ENCODE measurements at regions not wholly inside any gene's neighbourhood (a gene's known extent, or its start where the extent isn't known, plus 50 kb on each side); places are given as distances from the start of the nearest gene placed in this dataset.

DNA sequence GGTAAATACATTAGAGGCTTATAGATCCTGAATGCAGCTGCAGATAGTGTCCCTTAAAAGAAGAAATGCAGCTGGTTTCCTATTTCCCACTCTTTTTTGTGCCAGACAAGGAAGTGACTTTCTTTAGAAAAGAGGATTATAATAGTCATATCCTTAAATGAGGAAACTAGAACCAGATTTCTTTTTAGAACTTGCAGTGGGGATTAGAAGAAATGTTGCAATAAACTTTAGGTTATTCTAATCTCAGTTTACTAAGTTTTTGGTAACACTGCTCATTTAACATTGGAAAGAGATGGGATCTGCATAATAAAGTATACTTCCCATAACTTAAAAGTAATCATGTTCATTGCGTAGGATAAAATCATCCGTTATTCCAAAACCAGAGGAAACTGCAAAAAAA lies 101.9 kb downstream of the SLIT2 start:
- no peak for DNase-seq (ENCODE audit: low read depth)

DNA sequence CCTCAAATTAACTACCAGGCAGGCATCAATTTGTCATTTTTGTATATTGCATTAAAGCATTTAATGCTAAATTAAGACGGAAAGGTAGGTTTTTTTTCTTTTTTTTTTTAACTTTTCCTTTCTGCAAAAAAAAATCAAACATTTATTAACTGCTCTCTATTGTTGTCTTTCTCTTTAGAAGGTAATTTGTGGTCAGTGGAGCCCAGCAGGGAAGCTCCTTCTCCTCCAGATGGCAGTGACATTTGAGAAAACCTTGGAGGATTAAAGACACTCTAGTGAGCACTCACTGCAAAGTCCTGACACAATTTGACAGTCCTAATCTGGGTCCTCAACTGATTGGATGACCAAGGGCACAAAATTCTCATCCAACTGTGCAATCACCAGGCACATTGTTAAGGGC lies 102.4 kb downstream of the SLIT2 start:
- no peak for DNase-seq (ENCODE audit: low read depth)

DNA sequence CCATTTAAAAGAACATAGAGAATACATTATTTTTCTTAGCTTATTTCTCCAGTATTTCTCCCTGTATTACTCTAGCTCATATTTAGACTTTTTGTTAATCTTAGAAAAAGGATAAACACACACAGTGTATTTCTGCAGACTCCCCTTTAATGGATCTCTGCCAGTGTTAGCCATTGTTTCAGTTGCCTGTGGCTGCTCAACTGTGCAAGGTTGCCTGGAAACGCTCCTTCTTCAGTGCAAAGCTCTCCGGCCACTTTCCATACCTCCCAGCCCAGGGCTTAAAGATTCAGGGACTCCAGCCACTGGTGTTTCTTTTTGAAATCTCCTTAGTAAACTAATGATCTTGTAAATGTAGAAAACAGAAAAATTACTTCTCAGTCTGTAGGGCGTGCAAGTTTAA lies 104.9 kb downstream of the SLIT2 start:
- DNase-seq (ENCODE audit: low read depth) = peak; percentile 28

DNA sequence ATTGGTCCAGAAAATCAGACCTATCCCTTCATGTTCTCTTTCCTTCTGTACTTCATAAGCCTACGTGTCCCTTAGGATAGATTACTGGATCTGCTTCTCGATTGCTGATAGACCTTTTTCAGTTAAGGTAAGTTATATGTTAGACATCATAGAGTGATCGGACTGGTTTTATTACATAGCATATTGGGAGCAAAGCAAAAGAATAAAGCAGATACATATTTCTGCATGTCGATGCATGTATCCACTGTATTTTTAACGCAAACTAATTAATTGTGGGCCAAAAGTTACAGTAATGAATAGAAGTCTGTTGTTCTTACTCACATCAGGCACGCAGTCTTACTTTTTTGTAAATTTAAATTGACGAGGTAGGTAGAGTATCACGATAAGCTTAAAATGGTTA lies 106.4 kb downstream of the SLIT2 start:
- DNase-seq (ENCODE audit: low read depth) = no peak

DNA sequence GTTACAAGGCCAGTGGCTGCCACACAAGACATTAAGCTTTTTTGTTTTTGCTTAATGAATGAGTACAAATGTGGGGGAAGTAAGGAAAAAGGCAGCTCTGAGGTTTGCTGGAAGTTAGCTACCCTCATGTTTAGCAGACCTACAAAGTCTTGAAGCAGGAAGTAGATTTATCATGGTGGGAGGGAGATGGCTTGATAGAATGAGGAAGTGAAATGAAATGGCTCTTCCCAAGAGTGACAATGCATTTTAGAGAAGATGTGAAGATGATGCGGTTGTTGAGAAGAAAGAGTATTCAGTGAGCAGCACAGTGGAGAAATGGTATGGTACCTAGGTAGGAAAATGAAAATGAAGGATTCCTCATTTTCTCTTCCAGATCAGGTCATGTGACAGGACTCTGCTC lies 108.0 kb downstream of the SLIT2 start:
- DNase-seq (ENCODE audit: low read depth) = no peak

DNA sequence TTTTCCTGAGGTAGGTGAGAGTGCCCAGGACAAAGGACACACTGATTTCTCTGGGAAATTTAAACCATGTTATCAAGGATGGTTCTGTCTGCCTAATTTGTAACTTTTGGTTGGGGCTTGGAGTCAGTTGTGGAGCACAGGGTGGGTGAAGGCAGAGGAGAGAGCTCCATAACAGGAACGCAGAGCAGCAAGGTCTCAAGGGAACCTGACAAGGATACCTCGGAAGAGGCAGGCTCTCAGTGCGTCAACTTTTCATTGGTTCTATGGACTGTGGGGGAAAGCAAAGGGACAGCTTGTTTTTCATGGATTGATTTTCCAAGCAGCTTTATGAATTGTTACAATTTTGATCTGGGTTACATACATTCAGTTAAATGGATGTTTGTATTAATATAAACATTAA lies 110.4 kb downstream of the SLIT2 start:
- DNase-seq (ENCODE audit: low read depth) = no peak

DNA sequence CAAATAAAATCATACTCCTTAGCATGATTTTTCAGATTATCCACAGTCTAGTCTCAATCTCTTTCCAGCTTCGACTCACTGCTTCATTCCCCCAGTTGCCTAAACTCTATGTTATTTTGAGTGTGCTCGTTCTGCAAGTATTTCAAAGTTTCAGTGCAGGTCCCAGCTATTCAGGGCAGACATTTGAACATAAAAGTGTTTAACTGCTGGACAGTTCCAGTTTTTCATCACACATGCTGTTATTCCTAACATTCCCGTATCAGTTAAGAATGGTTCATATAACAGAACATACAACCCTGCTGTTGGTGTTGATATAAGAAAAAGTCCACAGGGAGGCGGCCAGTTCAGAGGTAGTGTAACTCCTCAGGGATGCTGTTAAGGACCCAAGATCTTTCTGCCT lies 113.3 kb downstream of the SLIT2 start:
- DNase-seq (ENCODE audit: low read depth) = no peak

DNA sequence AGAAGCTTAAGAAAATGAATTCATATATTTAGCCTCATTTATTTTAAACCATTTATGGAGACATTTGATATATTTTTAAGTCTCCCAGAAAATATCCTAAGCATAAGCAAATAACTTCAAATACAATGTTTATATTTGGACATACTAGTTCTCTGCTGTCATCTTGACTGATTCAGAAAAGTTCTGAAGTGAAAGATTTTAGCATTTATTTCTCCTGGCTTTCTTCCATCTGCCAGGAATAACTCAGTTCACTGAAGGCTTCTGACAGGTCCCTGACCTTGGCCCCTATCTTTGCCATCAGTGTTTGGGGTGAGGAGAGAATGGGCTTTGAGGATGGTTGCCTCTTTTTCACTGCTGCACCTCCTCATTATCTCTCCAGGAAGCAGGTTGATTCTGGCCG lies 115.7 kb downstream of the SLIT2 start:
- no peak for DNase-seq (ENCODE audit: low read depth)

DNA sequence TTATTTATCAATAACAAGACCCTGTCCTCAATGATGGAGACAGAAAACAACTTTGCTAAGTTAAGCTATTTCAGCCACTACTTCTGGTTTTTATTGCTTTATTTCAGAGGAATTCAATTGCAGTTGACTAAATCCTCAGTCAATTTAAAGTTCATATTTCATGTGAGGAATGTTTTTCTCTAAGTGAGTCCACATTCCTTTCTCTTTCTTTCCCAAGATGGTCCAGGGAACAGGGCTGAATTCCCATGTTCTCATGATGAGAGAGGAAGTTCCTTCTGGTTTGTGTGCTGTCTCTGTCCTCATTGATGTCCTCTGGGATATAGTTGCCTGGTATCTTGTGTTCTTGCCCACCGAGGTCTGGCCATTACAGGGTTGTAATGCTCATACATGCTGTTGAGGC lies 117.2 kb downstream of the SLIT2 start:
- DNase-seq (ENCODE audit: low read depth) = no peak

DNA sequence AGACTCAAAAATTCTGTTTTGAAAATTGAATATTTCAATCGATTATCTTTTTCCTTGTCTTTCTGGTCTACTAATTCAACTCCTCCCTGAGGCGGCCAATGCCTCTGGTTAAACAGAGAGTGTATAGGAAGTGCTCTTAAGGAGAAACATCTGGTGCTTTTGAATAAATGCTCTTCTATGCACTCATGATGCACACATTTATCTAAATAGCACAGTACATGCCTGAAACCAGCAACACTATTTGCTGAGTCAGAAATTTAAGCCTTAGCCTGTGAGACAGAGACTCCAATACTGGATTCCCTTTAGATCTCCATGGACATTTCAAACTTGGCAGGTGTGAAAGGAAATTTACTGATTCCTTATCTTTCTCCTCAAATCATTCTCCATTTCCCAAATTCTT lies 118.6 kb downstream of the SLIT2 start:
- no peak for DNase-seq (ENCODE audit: low read depth)

DNA sequence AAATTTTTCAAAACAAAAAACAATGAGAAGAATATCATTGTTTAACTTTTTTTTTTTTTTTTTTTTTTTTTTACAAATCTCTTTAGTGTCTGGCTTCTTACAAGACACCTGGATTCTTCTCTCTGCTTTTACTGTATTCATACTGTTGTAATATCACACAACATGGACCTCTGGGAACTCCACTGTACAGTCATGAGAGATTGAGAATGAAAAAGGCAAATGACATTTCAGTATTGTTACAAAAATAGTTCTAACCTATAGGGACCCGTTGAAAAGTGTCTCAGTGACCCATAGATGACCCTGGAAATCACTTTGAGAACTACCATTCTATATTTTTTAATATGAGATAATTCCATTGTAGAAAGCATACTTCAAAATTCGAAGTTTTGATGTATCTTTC lies 124.4 kb downstream of the SLIT2 start:
- DNase-seq (ENCODE audit: low read depth) = no peak

DNA sequence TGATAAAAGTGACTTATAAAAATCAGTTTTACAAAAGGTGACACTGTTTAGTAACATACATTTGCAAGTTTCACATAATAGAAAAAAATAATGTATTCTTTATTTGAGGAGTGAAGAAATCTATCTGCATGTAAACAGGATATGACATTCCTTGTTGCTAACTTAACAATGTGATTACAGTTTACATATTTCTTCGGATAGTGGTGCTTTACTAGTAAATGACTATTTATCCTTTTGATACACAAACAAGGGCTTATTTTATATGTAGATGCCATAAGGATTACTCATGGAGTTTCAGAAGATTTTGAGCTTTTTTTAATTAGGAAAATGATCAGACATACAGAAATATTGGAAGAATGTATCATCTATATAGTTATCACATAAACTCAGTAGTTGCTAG lies 126.5 kb downstream of the SLIT2 start:
- DNase-seq (ENCODE audit: low read depth) = no peak

DNA sequence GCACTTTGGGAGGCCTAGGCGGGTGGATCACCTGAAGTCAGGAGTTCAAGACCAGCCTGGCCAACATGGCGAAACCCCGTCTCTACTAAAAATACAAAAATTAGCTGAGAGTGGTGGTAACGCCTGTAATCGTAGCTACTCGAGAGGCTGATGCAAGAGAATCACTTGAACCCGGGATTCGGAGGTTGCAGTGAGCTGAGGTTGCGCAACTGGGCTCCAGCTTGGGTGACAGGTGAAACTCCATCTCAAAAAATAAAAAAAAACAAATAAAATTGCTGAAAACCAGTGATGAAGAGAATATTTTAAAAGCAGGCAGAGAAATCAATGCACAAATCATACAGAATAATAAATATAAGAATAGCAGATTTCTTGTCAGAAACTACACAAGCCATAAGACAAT lies 129.3 kb downstream of the SLIT2 start:
- no peak for DNase-seq (ENCODE audit: low read depth)

DNA sequence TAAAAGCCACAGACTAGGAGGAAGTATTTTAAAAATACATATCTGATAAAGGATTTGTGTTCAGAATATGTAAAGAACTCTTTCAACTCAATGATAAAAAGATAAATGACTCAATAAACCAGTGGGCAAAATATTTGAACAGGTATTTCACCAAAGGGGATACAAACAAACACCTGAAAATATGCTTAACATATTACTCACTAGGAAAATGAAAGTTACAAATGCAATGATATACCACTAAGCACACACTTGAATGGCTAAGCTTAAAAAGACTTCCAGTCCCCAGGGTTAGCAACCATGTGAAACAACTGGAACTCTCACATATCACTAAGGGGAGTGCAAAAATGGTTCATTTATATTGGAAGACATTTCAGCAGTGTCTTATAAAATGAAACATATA lies 131.6 kb downstream of the SLIT2 start:
- DNase-seq (ENCODE audit: low read depth) = no peak

DNA sequence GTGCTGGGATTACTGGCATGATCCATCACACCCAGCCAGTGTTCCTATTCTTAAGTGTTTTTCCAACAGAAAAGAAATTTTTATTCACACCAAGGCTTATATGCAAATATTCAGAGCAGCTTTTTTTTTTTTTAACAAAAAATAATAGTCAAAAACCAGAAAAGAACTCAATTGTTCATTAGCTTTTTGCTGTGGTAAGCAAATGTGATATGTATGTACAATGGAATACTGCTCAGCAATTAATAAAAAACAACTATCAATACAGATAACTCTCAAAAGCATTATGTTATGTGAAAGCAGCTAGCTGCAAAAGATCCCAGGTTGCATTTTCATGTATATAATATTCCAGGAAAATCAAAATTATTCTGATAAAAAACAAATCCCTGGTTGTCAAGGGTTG lies 132.3 kb downstream of the SLIT2 start:
- DNase-seq (ENCODE audit: low read depth) = no peak

DNA sequence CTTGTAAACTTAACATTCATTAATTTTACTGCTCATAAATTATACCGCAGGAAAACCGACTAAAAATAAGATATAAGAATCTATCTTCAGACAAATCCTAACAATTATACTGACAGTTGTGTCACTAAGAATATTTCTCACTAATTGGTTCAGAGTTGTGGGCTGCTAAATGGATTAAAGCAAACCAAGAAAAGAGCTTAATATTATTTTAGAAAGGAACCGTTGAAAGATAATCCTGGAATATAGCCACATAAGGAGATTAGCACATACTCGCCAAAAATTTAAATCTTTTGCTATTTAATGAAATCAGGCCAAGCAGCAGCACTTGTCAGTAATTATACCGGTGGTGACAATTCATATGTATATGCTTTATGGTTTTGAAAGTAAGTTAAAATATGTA lies 132.8 kb downstream of the SLIT2 start:
- DNase-seq (ENCODE audit: low read depth) = no peak

DNA sequence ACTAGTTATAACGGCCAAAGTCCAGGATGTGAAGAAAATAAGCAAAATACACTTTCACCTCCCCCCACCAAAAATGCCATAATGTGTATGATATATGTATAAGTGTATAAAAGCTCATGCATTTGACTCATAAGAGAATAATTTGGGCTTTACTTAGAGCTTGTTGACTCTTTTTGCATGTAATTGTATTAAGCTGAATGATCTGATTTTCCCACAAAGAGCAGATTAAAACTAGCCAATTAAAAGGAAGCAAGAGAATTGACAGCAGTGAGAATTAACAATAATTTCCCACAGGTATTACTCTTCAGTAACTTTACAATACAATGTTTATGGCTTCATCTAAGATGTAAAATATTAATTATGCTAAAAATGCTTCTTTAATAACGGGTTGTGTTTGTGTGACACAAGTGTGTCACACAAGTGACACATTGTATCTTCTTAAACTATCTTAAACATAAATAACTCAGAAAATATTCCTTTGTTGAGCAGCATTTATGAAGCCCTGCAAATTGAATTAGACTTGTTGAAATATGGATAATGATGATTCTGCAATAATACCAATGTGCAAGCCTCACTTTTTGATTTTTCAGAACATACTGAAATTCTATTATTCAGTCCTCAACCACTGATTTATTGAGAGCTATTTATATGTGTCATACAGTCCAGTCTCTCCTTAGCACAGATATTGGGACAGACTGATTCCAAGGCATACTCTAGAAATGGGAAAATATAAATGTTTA lies 134.5 kb downstream of the SLIT2 start:
- DNase-seq (ENCODE audit: low read depth) = no peak

DNA sequence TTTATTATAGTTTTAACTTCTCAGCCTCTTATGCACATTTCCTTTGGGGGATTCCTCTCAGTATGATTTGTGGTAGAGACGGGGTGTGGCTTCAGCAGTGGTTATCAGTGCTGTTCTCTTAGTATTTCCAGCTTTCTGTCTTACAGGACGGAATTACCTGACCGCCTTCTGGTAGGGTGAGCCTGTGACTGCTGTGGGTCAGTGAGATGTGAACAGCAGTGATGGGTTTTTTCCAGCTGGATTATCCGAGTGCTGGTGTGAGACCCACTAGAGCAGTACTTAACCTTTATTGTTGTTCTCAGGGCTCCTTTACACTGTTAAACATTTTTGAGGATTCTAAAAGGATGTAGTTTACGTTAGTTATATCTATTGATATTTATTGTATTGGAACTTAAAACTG lies 135.2 kb downstream of the SLIT2 start:
- DNase-seq (ENCODE audit: low read depth) = no peak

DNA sequence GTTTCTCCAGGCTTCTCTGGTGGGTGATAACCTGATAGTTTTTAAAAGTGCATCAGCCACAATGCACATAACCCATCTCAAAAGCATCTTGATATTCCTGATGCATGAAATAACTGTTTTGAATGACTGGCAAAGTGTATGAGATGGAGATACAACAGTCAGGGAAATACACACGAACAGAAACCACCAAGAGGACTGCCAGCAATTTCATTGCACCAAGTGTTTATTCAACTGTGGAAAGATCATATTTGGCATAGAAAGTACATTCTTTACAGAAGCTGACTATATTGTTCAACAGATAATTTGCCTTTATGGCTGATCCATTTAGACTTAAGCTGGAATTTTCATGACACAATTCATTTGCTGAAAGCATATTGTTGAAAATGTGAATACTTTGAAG lies 139.5 kb downstream of the SLIT2 start:
- no peak for DNase-seq (ENCODE audit: low read depth)

DNA sequence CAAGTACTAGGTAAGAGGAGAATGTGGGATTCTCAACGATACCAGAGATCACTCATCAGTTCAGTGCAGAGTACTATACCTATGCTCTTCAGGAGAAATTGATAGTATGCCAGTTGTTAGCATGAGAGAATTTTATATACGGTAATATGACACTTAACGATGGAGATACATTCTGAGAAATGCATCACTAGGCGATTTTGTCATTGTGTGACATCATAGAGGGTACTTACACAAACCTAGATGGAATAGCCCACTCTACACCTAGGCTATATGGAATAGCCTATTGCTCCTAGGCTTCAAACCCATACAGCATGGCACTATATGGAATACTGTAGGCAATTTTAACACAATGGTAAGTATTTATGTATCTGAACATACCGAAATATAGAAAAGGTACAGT lies 140.2 kb downstream of the SLIT2 start:
- DNase-seq (ENCODE audit: low read depth) = no peak

DNA sequence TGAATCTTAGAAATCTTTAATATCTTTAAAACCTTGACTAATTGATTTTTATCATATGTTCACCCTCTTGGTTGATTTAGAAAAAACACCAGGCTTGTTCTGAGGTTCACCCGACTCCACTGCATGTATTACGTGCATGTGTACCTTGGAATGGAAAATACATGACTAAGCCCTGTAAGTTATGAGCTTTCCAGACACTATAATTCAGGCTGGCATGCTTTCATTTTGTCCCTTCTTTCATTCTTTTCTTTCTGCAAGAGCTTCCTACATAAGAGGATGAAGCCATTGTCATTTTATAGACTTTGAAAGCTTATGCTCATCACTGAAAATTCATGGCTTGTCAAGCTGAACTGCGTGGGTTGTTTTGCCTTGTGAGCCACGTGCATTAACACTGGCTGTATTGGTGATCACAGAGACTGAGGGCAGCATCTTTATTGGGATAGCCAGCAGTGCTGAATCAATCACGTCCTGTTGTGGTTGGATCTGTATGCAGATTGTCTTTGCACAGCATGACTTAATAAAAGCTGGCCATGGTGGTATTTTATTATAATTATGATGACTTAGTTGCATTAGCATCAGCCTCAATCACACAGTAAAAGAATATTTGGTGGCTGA lies 141.9 kb downstream of the SLIT2 start:
- no peak for DNase-seq (ENCODE audit: low read depth)

DNA sequence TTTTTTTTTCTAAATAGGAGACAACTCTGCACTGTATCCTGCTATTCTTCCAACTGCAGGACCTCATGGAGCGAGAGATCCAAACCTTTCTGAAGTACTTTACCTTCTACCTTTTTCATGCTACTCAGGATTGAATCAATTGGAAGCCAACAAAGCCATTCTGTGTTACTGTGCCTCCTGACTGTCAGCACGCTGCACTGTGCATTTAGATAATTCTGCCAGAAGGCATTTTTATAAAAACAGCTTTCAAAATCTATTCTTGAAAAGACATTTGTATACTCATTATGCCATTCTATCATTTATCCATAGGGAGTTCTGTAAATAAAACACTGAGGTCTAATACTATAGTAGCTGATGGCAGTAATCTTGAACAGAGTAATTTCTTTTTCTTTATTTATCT lies 142.8 kb downstream of the SLIT2 start:
- no peak for DNase-seq (ENCODE audit: low read depth)

DNA sequence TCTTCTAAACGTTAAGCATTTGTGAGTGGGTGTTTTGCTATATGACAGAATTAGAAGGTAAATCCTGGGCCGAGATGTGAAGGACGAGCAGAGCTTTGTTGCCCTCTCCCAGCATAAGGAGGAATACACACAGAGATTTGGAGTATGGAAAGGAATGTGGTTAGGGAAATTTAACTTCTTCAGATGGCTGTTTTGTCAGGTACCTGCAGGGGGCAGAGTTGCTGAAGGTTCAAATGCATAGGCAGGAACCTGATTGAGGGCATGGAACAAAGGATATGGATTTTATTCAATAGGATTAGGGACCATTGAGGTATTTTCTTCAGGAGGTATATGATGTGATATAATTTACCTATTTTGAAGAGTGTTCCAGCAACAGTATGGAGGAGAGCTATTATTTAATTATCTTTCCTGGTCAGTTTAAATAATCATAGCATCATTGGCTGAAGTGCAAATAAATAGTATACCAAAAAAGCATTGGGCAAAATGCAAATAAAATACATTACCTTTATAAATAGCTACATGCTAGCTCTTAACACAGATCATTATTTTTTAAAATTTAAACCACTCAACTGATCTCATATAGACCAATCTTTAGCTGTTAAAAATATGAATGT lies 143.6 kb downstream of the SLIT2 start:
- no peak for DNase-seq (ENCODE audit: low read depth)

DNA sequence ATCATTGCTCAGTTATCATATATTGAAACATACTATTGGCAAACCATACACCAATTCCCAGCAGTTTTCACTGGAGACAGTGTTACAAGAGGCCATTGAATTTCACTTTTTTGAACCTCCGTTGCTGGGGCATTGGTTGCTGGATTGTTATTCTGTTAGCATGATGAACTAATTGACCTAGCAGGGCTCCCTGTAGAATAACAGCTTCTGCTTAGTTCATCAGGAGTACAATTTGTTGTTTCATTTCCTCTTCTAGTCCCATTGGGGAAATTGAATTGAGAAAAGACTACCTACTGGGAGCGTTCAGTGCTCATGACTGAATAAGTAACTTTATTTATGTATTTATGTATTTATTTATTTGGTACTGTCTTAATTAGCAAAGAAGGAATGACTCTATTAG lies 151.6 kb downstream of the SLIT2 start:
- no peak for DNase-seq (ENCODE audit: low read depth)

Measured in forelimb muscle (tissue), 1 donor.